ENCODE measurements at regions not wholly inside any gene's neighbourhood (a gene's known extent, or its start where the extent isn't known, plus 50 kb on each side); places are given as distances from the start of the nearest gene placed in this dataset.
"Not testable (repeated sequence)": the region's sequence is repeated elsewhere in the genome, so short reads cannot be mapped to it uniquely, and the experiment has no call there.

GRCh38 chr5:41995193-41995592 lies 70.1 kb downstream of the FBXO4 start:
- H3K9me3 Mint-ChIP-seq, result no peaks in the 10 kb centered on the region

GRCh38 chr5:42001673-42002072 lies 76.6 kb downstream of the FBXO4 start:
- ATAC-seq, result no peak
- no peaks in the 10 kb centered on the region for H3K4me1 Mint-ChIP-seq
- no peaks in the 10 kb centered on the region for H3K9me3 Mint-ChIP-seq
- no peaks in the 10 kb centered on the region for H3K27me3 Mint-ChIP-seq
- H3K4me3 Mint-ChIP-seq, result no peak overlapping the region
- H3K27ac Mint-ChIP-seq, result no peak overlapping the region
- no peaks in the 10 kb centered on the region for H3K36me3 Mint-ChIP-seq

More at GRCh38 chr5:41995193-41995592, 70.1 kb downstream of the FBXO4 start:
- Mint-ChIP-seq H3K36me3 (no peaks in the 10 kb centered on the region), H3K4me3 (no peak overlapping the region), H3K4me1 (no peaks in the 10 kb centered on the region), H3K27ac (no peak overlapping the region), H3K27me3 (peaks cover 15% of the 10 kb centered on the region)
- no peak for ATAC-seq

GRCh38 chr5:42003852-42004251 lies 78.8 kb downstream of the FBXO4 start:
- not testable (repeated sequence) for H3K9me3 Mint-ChIP-seq

GRCh38 chr5:42005561-42006153 lies 80.6 kb downstream of the FBXO4 start:
- no peak overlapping the region for H3K27ac Mint-ChIP-seq
- H3K27me3 Mint-ChIP-seq, result no peaks in the 10 kb centered on the region
- H3K4me3 Mint-ChIP-seq, result no peak overlapping the region
- no peak for ATAC-seq
- H3K4me1 Mint-ChIP-seq, result no peaks in the 10 kb centered on the region
- no peaks in the 10 kb centered on the region for H3K36me3 Mint-ChIP-seq
- no peaks in the 10 kb centered on the region for H3K9me3 Mint-ChIP-seq

More at GRCh38 chr5:42003852-42004251, 78.8 kb downstream of the FBXO4 start:
- not testable (repeated sequence) for H3K27me3 Mint-ChIP-seq, ATAC-seq, H3K36me3 Mint-ChIP-seq, H3K4me3 Mint-ChIP-seq, H3K27ac Mint-ChIP-seq, H3K4me1 Mint-ChIP-seq

GRCh38 chr5:42013561-42013960 lies 88.5 kb downstream of the FBXO4 start:
- Mint-ChIP-seq H3K36me3 (no peaks in the 10 kb centered on the region), H3K4me3 (no peak overlapping the region), H3K9me3 (no peaks in the 10 kb centered on the region), H3K4me1 (no peaks in the 10 kb centered on the region), H3K27me3 (peaks cover 28% of the 10 kb centered on the region), H3K27ac (no peak overlapping the region)
- ATAC-seq, result no peak

- no peaks in the 10 kb centered on the region for H3K36me3 Mint-ChIP-seq
- ATAC-seq, result no peak
- H3K27me3 Mint-ChIP-seq, result peaks cover 30% of the 10 kb centered on the region
- H3K4me1 Mint-ChIP-seq, result no peaks in the 10 kb centered on the region
- no peak overlapping the region for H3K4me3 Mint-ChIP-seq
- H3K9me3 Mint-ChIP-seq, result no peaks in the 10 kb centered on the region
- H3K27ac Mint-ChIP-seq, result no peak overlapping the region
Measured at GRCh38 chr5:42015254-42015653, 90.2 kb downstream of the FBXO4 start.

GRCh38 chr5:42015681-42016080 lies 90.6 kb downstream of the FBXO4 start:
- H3K4me3 Mint-ChIP-seq, result no peak overlapping the region
- peaks cover 30% of the 10 kb centered on the region for H3K27me3 Mint-ChIP-seq
- H3K9me3 Mint-ChIP-seq, result no peaks in the 10 kb centered on the region
- ATAC-seq, result no peak
- no peak overlapping the region for H3K27ac Mint-ChIP-seq
- H3K36me3 Mint-ChIP-seq, result no peaks in the 10 kb centered on the region
- H3K4me1 Mint-ChIP-seq, result no peaks in the 10 kb centered on the region

GRCh38 chr5:42020788-42021530 lies 95.9 kb downstream of the FBXO4 start:
- Mint-ChIP-seq H3K36me3 (no peaks in the 10 kb centered on the region), H3K27me3 (peaks cover 8% of the 10 kb centered on the region), H3K9me3 (peaks cover 7% of the 10 kb centered on the region), H3K4me3 (no peak overlapping the region), H3K4me1 (no peaks in the 10 kb centered on the region), H3K27ac (no peak overlapping the region)
- no peak for ATAC-seq

GRCh38 chr5:42021923-42022322 lies 96.8 kb downstream of the FBXO4 start:
- no peak overlapping the region for H3K27ac Mint-ChIP-seq
- peaks cover 7% of the 10 kb centered on the region for H3K9me3 Mint-ChIP-seq
- H3K36me3 Mint-ChIP-seq, result no peaks in the 10 kb centered on the region
- no peak overlapping the region for H3K4me3 Mint-ChIP-seq
- H3K4me1 Mint-ChIP-seq, result no peaks in the 10 kb centered on the region
- ATAC-seq, result no peak
- H3K27me3 Mint-ChIP-seq, result peaks cover 7% of the 10 kb centered on the region

- H3K9me3 Mint-ChIP-seq, result peaks cover 7% of the 10 kb centered on the region
- no peak for ATAC-seq
- peaks cover 7% of the 10 kb centered on the region for H3K27me3 Mint-ChIP-seq
- no peaks in the 10 kb centered on the region for H3K4me1 Mint-ChIP-seq
- no peaks in the 10 kb centered on the region for H3K36me3 Mint-ChIP-seq
- H3K27ac Mint-ChIP-seq, result no peak overlapping the region
- H3K4me3 Mint-ChIP-seq, result no peak overlapping the region
Measured at GRCh38 chr5:42022383-42022972, 97.4 kb downstream of the FBXO4 start.

- Mint-ChIP-seq H3K9me3 (peaks cover 7% of the 10 kb centered on the region), H3K36me3 (no peaks in the 10 kb centered on the region), H3K4me3 (no peak overlapping the region), H3K4me1 (no peaks in the 10 kb centered on the region), H3K27me3 (peaks cover 17% of the 10 kb centered on the region), H3K27ac (no peak overlapping the region)
- no peak for ATAC-seq
Measured at GRCh38 chr5:42026446-42026845, 101.4 kb downstream of the FBXO4 start.

- no peak for ATAC-seq
- Mint-ChIP-seq H3K27ac (no peak overlapping the region), H3K36me3 (no peaks in the 10 kb centered on the region), H3K4me1 (no peaks in the 10 kb centered on the region), H3K27me3 (peaks cover 17% of the 10 kb centered on the region), H3K4me3 (no peak overlapping the region), H3K9me3 (no peaks in the 10 kb centered on the region)
Measured at GRCh38 chr5:42032137-42032536, 107.1 kb downstream of the FBXO4 start.

GRCh38 chr5:42035526-42035925 lies 110.4 kb downstream of the FBXO4 start:
- Mint-ChIP-seq H3K27me3 (peaks cover 9% of the 10 kb centered on the region), H3K27ac (no peak overlapping the region), H3K4me1 (no peaks in the 10 kb centered on the region), H3K9me3 (no peaks in the 10 kb centered on the region), H3K4me3 (no peak overlapping the region), H3K36me3 (no peaks in the 10 kb centered on the region)
- ATAC-seq, result no peak

GRCh38 chr5:42036379-42036778 lies 111.3 kb downstream of the FBXO4 start:
- no peaks in the 10 kb centered on the region for H3K4me1 Mint-ChIP-seq
- H3K27me3 Mint-ChIP-seq, result peaks cover 9% of the 10 kb centered on the region
- ATAC-seq, result no peak
- no peak overlapping the region for H3K4me3 Mint-ChIP-seq
- H3K9me3 Mint-ChIP-seq, result no peaks in the 10 kb centered on the region
- H3K27ac Mint-ChIP-seq, result no peak overlapping the region
- no peaks in the 10 kb centered on the region for H3K36me3 Mint-ChIP-seq

- ATAC-seq, result no peak
- H3K27me3 Mint-ChIP-seq, result peaks cover 9% of the 10 kb centered on the region
Measured at GRCh38 chr5:42037379-42037932, 112.4 kb downstream of the FBXO4 start.

GRCh38 chr5:42043400-42043799 lies 118.3 kb downstream of the FBXO4 start:
- no peak for ATAC-seq
- H3K9me3 Mint-ChIP-seq, result peaks cover 2% of the 10 kb centered on the region
- no peaks in the 10 kb centered on the region for H3K36me3 Mint-ChIP-seq
- peaks cover 19% of the 10 kb centered on the region for H3K27me3 Mint-ChIP-seq
- no peak overlapping the region for H3K4me3 Mint-ChIP-seq
- H3K4me1 Mint-ChIP-seq, result no peaks in the 10 kb centered on the region
- H3K27ac Mint-ChIP-seq, result no peak overlapping the region

More at GRCh38 chr5:42037379-42037932, 112.4 kb downstream of the FBXO4 start:
- no peak overlapping the region for H3K4me3 Mint-ChIP-seq
- no peak overlapping the region for H3K27ac Mint-ChIP-seq
- no peaks in the 10 kb centered on the region for H3K36me3 Mint-ChIP-seq
- H3K4me1 Mint-ChIP-seq, result no peaks in the 10 kb centered on the region
- no peaks in the 10 kb centered on the region for H3K9me3 Mint-ChIP-seq
